Panc1 (cell line): ENCODE measurements at regions not wholly inside any gene's neighbourhood (a gene's known extent, or its start where the extent isn't known, plus 50 kb on each side); places are given as distances from the start of the nearest gene placed in this dataset.
"Not testable (repeated sequence)": the region's sequence is repeated elsewhere in the genome, so short reads cannot be mapped to it uniquely, and the experiment has no call there.

Source experiments
- POLR2AphosphoS5 ChIP-seq: IDR thresholded peaks from 2 replicates; pipeline ENCODE4 v1.6.1; 2012; ENCODE audit warnings: mild to moderate bottlenecking, low read depth, low read length, moderate library complexity
- SIN3A ChIP-seq: IDR thresholded peaks from 2 replicates; pipeline ENCODE4 v1.6.1; 2012; ENCODE audit warnings: low read depth, mild to moderate bottlenecking, low read length, moderate library complexity, borderline replicate concordance; ENCODE audit not compliant: insufficient read depth
- TCF7L2 ChIP-seq: IDR thresholded peaks from 2 replicates; pipeline ENCODE4 v1.6.1; 2011; ENCODE audit warnings: mild to moderate bottlenecking, low read depth, low read length, inconsistent platforms
- TF ChIP-seq, protein P1 (sequence below): fragments of 450-650 bp; IDR thresholded peaks from 2 replicates; pipeline ENCODE4 v1.5.1; 2017; ENCODE audit warnings: mild to moderate bottlenecking
- TF ChIP-seq, protein P2 (sequence below), 2 experiments: IDR thresholded peaks; 2 replicates each; pipeline ENCODE4 v1.6.1; 2011 to 2012; ENCODE audit warnings: low read depth in 2 of 2, control low read depth in 1 of 2, low read length in 1 of 2, mild to moderate bottlenecking in 1 of 2, moderate library complexity in 1 of 2; ENCODE audit not compliant: insufficient read depth in 1 of 2

DNA sequence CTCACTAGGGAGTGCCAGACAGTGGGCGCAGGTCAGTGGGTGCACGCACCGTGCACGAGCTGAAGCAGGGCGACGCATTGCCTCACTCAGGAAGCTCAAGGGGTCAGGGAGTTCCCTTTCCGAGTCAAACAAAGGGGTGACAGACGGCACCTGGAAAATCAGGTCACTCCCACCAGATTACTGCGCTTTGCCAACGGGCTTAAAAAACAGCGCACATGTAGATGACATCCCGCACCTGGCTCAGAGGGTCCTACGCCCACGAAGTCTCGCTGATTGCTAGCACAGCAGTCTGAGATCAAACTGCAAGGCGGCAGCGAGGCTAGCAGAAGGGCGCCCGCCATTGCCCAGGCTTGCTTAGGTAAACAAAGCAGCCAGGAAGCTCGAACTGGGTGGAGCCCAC is 428.5 kb upstream of the SLC39A10 start:
- TF ChIP-seq, protein P1, sequence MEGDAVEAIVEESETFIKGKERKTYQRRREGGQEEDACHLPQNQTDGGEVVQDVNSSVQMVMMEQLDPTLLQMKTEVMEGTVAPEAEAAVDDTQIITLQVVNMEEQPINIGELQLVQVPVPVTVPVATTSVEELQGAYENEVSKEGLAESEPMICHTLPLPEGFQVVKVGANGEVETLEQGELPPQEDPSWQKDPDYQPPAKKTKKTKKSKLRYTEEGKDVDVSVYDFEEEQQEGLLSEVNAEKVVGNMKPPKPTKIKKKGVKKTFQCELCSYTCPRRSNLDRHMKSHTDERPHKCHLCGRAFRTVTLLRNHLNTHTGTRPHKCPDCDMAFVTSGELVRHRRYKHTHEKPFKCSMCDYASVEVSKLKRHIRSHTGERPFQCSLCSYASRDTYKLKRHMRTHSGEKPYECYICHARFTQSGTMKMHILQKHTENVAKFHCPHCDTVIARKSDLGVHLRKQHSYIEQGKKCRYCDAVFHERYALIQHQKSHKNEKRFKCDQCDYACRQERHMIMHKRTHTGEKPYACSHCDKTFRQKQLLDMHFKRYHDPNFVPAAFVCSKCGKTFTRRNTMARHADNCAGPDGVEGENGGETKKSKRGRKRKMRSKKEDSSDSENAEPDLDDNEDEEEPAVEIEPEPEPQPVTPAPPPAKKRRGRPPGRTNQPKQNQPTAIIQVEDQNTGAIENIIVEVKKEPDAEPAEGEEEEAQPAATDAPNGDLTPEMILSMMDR, result not testable (repeated sequence)
- TF ChIP-seq POLR2AphosphoS5, TCF7L2, SIN3A: not testable (repeated sequence)
- TF ChIP-seq, protein P2, sequence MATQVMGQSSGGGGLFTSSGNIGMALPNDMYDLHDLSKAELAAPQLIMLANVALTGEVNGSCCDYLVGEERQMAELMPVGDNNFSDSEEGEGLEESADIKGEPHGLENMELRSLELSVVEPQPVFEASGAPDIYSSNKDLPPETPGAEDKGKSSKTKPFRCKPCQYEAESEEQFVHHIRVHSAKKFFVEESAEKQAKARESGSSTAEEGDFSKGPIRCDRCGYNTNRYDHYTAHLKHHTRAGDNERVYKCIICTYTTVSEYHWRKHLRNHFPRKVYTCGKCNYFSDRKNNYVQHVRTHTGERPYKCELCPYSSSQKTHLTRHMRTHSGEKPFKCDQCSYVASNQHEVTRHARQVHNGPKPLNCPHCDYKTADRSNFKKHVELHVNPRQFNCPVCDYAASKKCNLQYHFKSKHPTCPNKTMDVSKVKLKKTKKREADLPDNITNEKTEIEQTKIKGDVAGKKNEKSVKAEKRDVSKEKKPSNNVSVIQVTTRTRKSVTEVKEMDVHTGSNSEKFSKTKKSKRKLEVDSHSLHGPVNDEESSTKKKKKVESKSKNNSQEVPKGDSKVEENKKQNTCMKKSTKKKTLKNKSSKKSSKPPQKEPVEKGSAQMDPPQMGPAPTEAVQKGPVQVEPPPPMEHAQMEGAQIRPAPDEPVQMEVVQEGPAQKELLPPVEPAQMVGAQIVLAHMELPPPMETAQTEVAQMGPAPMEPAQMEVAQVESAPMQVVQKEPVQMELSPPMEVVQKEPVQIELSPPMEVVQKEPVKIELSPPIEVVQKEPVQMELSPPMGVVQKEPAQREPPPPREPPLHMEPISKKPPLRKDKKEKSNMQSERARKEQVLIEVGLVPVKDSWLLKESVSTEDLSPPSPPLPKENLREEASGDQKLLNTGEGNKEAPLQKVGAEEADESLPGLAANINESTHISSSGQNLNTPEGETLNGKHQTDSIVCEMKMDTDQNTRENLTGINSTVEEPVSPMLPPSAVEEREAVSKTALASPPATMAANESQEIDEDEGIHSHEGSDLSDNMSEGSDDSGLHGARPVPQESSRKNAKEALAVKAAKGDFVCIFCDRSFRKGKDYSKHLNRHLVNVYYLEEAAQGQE (IDR thresholded peaks at IDR 0.05; ENCODE audit: insufficient read depth in 1 of 2, low read depth in 2 of 2, low read length in 1 of 2), result not testable (repeated sequence)
